ENCODE measurements at regions not wholly inside any gene's neighbourhood (a gene's known extent, or its start where the extent isn't known, plus 50 kb on each side); places are given as distances from the start of the nearest gene placed in this dataset.

DNA sequence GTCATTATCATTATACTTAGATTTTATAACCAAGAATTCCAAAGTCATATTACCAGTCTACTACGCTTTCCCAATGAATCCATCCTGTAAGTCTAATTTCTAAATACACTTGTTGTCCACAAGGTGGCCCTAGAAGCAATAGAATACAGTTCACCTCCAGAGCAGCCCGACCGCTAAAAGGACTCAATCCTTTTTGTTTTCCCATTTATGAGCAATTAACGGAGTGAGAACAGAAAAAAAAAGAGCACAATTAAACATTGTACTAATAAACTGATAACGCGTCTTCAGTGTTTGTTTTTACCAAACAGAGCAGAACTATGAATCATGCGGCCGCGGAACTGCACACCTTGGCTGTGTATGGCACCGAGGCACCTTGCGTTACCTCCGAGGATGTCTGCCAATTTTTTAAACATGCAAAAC is 160.7 kb upstream of the DAPK1 start:
- ChIA-PET POLR2A (no interaction called here), CTCF (interaction anchor here (0.6 to 2.3 kb wide), 5 partner anchors 279 to 914 kb away, joined by 3 to 22 read pairs (median 4); no protein-coding TSS in a partner anchor)
- DNase-seq (ENCODE audit: low read depth, low spot score): peak; percentile 38
- Histone ChIP-seq H3K27me3 (ENCODE audit: control insufficient read depth, insufficient read depth, low read length) (peaks cover 8% of the 10 kb centered on the region), H3K27ac (ENCODE audit: low read depth, low read length) (no peak overlapping the region), H3K4me3 (ENCODE audit: low read depth, low read length) (no peak overlapping the region; the same call in none of the 2 replicates), H3K9me3 (ENCODE audit: control insufficient read depth, insufficient read depth, low read length) (no peaks in the 10 kb centered on the region; the same call in 1 of the 2 replicates)
- TF ChIP-seq, protein P1, sequence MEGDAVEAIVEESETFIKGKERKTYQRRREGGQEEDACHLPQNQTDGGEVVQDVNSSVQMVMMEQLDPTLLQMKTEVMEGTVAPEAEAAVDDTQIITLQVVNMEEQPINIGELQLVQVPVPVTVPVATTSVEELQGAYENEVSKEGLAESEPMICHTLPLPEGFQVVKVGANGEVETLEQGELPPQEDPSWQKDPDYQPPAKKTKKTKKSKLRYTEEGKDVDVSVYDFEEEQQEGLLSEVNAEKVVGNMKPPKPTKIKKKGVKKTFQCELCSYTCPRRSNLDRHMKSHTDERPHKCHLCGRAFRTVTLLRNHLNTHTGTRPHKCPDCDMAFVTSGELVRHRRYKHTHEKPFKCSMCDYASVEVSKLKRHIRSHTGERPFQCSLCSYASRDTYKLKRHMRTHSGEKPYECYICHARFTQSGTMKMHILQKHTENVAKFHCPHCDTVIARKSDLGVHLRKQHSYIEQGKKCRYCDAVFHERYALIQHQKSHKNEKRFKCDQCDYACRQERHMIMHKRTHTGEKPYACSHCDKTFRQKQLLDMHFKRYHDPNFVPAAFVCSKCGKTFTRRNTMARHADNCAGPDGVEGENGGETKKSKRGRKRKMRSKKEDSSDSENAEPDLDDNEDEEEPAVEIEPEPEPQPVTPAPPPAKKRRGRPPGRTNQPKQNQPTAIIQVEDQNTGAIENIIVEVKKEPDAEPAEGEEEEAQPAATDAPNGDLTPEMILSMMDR (IDR thresholded peaks at IDR 0.05; ENCODE audit: low read depth, low read length): peak; percentile 67

DNA sequence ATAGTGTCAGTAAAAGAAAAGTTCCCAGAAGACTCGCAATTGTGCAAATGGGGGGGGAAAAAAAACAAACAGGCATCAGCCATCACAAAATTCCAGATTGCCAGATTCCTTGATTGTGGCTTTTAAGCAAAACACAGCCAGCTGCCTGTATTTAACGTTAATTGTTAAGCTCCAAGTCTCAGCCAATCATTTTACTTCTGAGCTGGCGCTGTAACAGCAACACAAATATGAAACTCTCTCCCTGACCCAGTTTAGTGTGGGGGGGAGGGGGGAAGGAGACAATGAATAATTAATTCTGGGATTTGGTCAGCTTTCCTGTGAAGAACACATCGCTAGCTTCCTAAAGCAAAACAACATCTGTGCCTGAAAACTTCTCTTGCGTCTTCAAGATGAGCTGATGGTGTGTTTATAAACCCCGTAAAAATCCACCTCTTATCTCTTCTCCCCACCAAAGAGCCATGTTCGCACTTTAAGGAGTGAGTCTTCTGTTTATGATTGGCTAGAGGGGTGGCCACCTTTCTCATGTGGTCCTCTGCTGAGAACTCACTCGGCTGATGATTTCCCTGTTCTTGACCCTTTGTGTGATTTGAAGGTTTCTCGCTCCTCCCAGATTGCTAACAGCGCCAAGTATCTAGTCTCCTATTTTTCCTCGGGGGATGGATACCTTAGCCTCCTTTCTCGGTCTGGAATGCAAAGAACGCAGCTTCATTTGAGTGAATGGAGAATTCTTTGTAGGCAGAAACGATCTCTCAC is 160.2 kb upstream of the DAPK1 start:
- TF ChIP-seq, protein P1 (IDR thresholded peaks at IDR 0.05; ENCODE audit: low read depth, low read length): no peak
- CTCF ChIA-PET: interaction anchor here (0.5 to 2.3 kb wide), 7 partner anchors 80 to 953 kb away, joined by 3 to 22 read pairs (median 4); no protein-coding TSS in a partner anchor
- H3K9me3 ChIP-seq (ENCODE audit: control insufficient read depth, insufficient read depth, low read length): no peaks in the 10 kb centered on the region
- H3K27me3 ChIP-seq (ENCODE audit: control insufficient read depth, insufficient read depth, low read length): peaks cover 8% of the 10 kb centered on the region
- H3K27ac ChIP-seq (ENCODE audit: low read depth, low read length): no peak overlapping the region
- POLR2A ChIA-PET: no interaction called here
- DNase-seq (ENCODE audit: low read depth, low spot score): no peak
- H3K4me3 ChIP-seq (ENCODE audit: low read depth, low read length): no peak overlapping the region; the same call in none of the 2 replicates

DNA sequence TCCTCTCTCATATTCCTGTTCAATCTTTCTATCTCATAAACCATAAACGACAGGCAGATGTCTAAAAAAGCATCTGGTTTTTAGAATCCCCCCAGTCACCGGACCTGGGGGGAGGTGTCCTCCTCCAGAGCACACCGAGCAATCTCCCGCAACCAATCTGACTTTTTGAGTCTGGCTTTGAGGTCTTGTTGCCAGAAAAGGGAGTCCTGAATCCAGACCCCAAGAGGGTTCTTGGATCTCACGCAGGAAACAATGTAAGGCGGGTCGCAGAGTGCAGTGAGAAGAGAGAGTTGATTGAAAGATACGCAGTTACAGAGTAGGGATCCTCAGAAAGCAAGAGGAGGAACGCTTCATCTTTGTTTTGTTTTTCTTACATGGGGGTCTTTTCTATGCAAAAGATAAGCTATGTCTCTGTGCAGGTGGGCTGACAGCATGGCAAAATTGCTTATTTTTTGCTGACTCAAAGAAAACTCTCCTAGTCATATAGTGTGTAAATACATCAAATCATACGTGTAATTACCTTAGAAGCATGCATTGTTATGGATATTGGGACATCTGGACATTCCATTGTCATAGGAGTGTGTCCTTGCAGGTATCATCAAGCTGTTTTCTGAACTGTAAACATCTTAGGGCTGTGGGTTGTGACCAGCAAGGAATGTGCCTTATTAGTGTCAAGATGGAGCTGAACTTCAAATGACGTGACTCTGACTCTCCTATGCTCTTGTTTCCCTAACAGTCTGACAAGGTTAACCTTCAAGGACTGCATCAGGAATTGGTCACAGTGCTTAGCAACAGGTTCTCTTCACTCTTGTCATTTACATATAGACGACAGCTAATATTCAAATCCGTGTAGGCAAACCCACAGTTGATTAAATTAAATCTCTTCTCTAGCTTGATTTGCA is 159.3 kb upstream of the DAPK1 start:
- H3K27me3 ChIP-seq (ENCODE audit: control insufficient read depth, insufficient read depth, low read length): peaks cover 8% of the 10 kb centered on the region
- no peaks in the 10 kb centered on the region for H3K9me3 ChIP-seq (ENCODE audit: control insufficient read depth, insufficient read depth, low read length)
- no peak for DNase-seq (ENCODE audit: low read depth, low spot score)
- POLR2A ChIA-PET: no interaction called here
- no peak overlapping the region for H3K4me3 ChIP-seq (ENCODE audit: low read depth, low read length)
- H3K27ac ChIP-seq (ENCODE audit: low read depth, low read length): no peak overlapping the region
- TF ChIP-seq, protein P1 (IDR thresholded peaks at IDR 0.05; ENCODE audit: low read depth, low read length): no peak
- CTCF ChIA-PET: interaction anchor here (0.5 to 2.3 kb wide), 6 partner anchors 13 to 924 kb away, joined by 4 to 22 read pairs (median 6); no protein-coding TSS in a partner anchor

DNA sequence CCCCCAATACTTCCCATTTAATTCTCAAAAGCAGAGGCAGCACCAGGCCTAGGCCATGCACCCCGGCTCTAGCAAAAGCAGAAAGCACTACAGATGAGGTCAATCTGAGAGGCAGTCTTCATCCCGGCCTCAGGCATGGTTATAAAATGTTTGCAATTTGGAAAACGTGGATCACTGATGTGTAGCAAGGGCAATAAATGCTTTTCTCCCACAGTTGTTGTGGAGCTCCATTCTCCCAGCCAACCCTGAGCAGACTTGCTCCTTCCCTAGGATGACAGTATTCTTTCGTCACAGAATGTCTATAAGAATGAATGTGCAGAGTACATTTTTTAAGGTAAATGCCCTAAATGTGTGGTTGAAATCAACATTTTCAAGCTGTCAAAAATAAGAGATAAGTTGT is 157.3 kb upstream of the DAPK1 start:
- TF ChIP-seq, protein P1 (IDR thresholded peaks at IDR 0.05; ENCODE audit: low read depth, low read length): no peak
- ChIA-PET CTCF (interaction anchor here (1.7 kb wide), 1 partner anchor 322 kb away, joined by 7 read pairs; no protein-coding TSS in a partner anchor), POLR2A (no interaction called here)
- H3K4me3 ChIP-seq (ENCODE audit: low read depth, low read length): no peak overlapping the region
- no peak overlapping the region for H3K27ac ChIP-seq (ENCODE audit: low read depth, low read length)
- peaks cover 8% of the 10 kb centered on the region for H3K27me3 ChIP-seq (ENCODE audit: control insufficient read depth, insufficient read depth, low read length)
- no peaks in the 10 kb centered on the region for H3K9me3 ChIP-seq (ENCODE audit: control insufficient read depth, insufficient read depth, low read length)
- DNase-seq (ENCODE audit: low read depth, low spot score): no peak
